ENCODE measurements at regions not wholly inside any gene's neighbourhood (a gene's known extent, or its start where the extent isn't known, plus 50 kb on each side); places are given as distances from the start of the nearest gene placed in this dataset.

DNA sequence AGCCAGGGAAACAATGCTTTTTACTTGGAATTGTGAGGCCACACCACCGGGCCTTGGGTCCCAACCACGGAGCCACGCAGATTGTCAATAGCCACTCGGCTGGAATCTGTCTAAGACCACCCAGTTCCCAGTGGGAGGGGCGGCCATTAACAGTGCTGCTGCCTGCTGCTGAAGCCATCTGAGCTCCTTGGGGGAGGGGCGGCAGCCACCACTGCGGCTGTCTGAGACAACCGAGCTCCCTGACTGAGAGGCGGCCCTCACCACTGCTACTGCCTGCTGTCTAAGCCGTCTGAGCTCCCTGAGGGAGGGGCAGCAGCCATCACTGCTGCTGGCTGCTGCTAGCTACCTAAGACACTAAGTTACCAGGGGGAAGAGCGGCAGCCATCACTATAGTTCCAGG is 64.3 kb downstream of the DMRTA2 start:
- DNase-seq: no peak

DNA sequence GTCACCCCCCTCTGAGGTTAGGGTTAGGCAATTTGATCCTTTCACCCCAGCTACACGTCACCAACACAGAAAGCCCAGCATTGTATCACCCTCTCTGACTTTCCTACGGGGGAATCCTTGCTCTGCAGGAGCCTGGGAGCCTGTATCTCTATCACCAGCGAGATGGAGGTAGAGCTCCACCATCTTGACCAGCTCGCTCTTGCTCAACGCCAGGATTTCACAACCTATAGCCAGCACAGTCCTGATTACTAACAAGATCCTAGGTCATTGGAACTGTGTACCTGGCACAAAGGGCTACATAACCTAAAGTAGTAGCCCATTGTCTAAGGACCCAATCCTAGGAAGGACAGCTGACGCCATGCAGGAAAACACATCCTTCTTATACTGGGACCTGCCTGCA is 66.1 kb downstream of the DMRTA2 start:
- DNase-seq: no peak

DNA sequence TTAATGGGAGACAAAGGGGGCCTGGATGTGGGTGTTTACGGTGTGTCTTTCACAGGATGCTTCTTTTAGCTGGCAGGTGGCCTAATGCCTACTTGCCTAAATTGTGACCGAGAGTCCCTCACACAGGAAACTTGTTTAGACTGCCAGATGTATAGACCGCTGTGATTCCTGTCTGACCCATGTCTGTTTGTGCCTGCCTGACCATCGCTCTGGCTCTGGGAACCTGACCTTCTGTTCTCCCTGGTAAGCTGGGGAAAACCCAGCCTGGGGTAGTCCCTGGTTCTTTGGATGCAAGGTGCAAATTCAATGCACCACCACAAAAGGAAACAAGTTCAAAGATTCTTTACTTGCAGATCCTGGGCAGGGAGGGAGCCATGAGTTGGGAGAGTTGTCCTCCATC is 68.4 kb downstream of the DMRTA2 start:
- DNase-seq: no peak

DNA sequence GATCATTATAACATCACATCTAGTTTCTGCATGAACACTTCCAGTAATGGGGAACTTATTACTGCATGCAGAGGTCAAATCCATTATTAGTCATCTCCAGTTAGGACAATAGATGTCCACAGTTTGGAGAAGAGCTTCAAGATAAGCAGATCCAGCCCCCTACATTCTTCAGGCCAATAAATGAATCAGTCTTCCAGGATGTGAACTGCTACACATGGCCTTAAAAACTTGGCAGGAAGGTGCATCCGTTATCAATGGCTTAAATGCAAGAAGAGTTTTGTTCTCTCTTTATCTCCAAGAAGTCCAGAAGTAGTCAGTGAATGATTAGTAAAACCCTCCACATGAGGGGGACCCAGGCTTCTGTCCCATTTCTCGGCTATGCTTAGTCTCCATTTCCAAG is 70.8 kb downstream of the DMRTA2 start:
- DNase-seq: no peak

DNA sequence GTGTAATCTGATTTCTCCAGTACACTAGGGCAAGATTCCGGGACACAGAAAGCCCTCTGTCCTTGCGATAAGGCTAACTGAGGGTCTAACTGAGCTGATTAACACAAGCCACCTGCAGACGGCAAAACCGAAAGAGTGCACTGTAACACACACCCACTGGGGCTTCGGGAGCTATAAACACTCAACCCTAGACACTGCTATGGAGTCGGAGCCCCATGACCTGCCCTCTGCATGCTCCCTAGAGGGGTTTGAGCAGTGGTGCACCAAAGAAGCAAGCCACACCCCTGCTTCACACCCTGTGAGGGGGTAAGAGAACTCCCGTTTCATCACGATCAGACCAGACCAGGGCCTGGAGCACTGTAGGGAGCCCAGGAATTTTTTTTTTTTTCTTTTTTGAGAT is 72.4 kb downstream of the DMRTA2 start:
- no peak for DNase-seq

DNA sequence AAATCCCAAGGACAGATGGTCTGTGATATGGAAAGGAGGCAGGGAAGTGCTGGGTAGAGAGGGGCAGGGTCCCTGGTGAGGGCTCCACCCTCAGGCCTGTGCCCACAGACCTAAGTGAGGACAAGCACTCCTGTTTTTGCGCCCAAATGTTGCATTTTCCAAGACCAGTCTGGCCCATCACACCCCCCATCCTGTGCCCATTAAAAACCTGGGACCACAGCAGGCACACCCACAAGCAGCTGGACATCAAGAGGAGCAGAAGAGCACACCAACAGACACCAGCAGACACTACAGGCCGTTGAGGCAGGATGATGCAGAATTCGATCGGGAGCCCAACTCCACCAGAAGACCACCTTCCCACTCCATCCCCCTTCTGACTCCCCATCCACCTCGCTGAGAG is 72.8 kb downstream of the DMRTA2 start:
- no peak for DNase-seq

DNA sequence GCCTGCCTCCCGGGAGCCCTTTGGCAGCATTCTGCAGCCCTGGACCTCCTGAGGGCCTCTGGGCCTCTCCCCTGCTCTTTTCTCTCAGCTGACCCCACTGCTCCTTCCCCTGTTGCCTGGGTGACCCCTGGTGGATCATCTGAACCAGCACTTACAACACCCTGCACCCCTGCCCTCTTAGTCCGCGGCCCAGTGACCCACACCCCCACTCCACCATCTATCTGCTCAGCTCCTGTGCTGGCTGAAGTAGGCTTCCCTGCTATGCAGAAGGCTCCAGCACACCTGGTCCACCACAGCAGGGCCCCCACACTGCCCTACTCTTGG is 74.0 kb downstream of the DMRTA2 start:
- no peak for DNase-seq

DNA sequence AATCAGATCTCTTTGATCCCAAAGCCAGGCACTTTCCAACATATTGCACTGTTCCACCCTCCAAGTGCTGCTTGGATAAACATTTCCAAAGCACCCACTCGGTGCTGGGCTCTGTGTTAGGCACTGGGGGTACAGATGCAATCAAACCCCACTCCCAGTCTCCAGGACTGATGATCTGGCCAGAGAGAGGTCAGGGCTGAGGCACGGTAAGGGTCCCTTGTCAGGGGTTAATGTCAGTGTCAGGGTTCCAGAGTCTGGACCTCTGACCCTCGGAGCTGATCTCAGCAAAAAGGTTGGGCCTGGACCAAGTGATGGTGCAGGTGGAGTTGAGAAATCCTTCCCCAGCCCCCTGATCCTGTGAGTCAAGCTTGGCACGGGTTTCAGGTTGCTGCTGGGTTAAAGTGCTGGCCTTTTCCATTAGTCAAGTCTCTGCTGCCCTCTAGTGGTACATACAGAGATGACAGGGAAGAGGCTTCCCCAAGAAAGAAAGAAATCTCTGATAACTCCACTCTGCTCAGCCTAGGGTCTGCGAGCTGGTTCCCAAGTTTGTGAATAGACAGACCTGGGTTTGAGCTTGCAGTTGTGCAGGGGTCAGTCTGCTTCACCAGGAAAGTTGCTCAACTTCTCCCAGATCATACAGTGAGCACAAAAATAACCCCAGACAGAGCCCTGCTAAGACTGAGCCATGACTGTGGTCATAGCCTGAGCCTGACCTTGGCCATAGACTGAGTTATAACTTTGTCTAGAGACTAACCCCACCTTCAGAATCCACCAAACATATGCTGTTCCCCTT is 74.6 kb downstream of the DMRTA2 start:
- peak in 1 of 2 experiments; percentile 42 for DNase-seq

DNA sequence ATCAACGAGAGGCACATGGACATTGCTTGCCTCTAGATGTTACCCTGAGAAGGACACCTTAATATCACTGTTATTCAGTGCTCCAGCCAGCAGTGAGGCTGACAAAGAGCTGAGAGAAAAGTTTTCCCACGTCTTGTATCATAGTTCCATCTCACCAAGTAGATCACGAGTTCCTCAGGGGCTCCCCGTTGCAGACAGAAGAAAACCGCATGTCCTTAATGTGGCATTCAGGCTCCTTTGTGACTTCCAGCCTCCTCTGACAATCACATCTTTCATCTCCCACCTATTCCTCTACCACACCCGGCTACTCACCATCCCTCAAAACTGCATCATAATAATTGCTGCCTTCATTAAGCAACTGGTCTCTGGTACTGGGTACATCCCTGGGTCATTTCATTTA is 75.3 kb downstream of the DMRTA2 start:
- no peak for DNase-seq

DNA sequence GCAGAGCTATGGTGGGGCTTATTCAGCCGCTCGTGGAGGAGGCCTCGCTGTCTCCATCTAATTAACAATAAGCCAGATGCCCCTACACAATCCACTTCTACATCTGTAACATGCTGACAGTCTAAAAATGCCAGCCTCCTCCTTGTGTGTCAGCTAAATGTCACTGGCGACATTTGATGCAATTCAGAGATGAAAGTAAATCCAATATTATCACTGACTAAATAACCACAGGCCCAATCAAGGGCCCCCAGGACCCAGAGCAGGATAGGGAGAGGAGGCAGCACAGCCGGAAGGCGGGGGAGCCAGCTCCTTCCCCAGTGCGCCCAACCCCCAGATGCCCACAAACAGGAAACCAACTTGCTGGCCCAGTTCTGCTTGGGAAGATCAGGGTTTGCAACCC is 76.6 kb downstream of the DMRTA2 start:
- no peak for DNase-seq

DNA sequence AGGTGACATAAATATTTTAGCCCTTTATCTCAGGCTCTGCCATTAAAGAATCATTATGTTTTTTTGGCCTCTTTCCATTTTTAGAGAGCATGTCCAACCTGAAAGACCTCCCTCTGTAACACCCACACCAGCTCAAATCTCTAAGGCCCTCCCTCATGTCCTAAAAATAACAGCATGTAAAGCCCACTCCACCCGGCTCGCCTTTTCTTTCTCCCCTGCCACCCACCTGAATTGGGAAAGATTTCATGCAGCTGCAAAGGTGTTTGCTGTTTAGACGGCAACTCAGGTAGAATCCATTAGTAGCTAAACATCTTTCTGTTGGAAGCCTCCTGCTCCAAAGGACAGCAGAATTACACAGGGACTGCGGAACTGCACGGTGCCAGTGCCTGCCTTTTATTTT is 79.9 kb downstream of the DMRTA2 start:
- DNase-seq: no peak

DNA sequence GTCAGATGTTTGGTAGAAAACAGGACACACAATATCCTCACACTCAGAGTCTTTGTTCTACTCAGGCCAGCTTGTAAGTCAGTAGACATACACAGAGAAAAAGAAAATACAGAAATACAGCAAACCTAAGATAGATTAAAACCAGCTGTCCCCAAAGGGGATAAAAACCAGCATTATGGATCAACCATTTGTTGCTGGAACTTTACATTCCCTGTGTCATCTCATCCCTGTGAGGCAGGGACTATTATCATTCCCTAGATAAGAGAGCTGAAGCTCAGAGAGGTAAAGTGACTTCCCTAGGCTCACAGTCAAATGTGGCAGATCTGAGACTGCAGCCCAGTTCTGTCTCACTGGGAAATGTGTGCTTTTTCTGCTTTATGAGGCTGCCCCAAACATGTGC is 80.7 kb downstream of the DMRTA2 start:
- DNase-seq: no peak

DNA sequence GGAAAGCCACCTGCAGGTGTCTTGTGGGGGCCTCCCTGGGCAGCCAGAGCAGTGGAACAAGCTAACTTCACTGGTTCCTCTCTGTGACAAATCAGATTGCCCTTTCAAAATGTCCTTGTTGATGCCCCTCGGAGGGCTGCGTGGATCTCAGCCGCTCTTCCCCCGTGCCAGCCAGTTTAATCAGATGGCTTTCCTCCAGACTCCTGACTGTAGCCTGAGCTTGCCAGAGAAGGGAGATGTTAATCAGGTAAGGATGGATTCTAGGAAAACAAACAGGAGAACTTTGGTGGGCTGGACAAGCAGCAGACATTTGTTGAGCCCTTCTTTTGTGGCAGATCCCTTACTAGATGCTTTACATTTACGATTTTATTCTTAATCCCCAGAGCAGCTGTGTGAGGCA is 88.2 kb downstream of the DMRTA2 start:
- DNase-seq: no peak

DNA sequence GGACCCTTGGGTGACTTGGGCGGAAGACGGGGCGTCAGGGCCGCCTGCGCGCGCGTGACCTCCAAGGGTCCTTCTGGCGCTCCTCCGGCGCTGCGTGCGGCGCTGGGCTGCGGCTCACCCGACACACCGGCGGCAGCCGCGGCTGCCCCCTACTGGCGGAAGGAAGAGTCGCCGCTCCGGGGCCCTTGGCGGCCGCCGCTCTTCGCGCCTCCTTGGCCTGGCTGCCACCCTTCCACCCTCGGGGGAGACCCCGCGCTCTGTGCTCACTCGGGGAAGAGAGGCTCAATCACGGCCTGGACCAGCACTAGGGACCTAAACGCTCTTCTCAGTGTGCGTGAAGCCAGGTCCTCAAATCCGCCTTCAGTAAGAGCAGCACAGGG is 89.7 kb downstream of the DMRTA2 start:
- DNase-seq: peak in 1 of 2 experiments; percentile 18

DNA sequence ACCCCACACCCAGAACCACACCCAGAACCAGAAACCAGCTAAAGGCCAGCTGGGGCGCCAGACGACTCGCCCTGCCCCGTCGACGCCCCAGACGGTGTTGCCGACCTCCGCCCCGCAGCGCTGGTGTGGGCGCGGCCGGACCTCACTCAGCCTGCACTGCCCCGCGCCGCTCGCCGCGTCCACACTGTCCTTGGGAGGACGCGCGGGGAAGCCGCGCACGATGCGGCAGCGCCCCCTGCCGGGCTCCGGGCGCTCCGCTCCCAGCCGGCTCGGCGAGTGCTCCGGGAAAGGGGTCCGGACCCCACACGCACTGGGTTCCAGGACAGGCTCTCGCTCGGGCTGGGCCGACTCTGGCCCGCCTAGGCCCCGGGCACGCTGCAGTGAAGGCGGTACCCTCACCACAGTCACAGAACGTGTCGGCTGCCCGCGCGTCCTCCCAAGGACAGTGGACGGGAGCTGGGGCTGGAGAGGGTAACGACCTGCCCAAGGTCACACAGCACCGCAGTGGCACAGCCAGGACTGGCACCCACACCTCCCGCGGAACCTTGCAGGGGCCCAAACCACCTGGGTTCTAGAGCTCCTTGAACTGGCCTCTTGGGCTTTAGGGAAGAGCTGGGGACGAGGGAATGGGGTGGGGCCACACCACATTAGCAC is 90.2 kb downstream of the DMRTA2 start:
- DNase-seq: peak; percentile 26 to 36

DNA sequence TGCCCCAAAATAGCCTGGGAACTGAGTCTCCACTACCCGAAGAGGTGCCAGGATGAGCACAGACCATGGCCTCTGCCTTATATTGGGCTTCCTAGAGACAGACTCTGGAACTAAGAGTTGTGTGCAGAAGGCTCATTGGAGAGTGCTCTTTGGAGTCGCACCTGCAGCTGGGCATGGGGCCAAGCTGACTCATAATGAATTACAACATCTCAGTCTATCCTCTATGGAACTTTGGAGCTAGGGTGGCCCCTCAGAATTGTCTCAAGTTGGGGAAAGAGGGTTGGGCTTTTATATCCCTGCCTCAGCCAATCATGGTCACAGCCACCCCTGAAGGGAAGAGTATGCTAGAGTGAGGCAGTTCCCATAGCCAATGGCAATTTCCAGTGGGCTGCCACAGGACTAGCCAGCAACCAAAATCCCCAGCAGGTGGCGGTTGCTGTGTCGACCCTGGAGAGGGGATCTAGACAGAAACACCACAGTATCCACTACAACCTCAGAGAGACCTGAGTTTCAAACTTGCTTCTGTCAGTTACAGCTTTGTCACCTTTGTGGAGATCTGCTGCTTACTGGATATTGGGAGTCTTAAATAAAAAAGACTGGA is 93.8 kb downstream of the DMRTA2 start:
- no peak for DNase-seq

DNA sequence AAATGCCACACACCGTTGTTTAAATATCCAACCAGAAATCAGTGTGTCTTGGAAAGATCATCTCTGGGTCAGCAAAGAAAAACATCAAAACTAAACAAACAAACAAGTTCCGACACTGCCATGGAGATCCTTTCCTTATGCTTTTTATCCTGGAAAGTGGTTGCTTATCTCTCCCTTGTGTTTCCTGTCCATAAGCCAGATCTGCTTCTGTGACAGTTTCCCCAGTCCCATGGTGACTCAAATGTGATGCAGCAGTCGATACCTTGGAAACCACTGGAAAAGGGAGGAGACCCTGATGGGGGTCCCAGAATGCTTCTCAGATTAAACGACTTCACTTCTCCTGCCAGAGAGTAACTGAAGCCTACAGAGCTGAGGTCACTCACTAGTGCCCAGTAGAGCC is 94.7 kb downstream of the DMRTA2 start:
- DNase-seq: no peak

DNA sequence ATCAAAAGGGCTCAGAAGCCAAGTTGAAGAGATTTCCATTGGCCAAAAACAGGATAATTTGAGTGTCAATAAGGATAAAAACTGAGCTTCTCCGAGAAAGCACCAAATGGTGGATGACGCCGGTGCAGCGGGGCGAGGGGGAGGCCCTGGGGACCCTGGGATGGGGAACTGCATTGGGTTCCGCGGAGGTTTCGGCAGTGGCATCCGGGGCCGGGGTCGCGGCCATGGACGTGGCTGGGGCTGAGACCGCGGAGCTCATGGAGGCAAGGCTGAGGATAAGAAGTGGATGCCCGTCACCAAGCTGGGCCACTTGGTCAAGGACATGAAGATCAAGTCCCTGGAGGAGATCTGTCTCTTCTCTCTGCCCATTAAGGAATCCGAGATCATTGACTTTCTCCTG is 97.2 kb downstream of the DMRTA2 start:
- no peak for DNase-seq

DNA sequence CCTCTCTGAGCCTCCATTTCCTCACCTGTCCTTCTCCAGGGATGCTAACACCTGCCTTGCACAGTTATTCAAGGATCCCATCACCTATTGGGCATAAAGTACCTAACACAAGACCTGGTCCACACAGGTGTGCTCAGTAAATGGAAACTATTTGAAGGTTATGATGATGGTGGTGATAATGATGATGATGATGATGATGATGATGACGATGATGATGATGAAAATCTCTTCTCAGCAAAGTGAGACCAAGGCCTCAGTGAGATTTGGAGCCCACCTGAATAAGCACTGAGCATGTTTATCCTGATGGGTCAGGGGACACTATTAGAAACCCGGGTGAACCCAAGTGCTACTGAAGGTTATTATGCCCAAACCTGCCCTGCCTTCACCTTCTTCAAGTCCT is 100.7 kb downstream of the DMRTA2 start:
- no peak for DNase-seq

DNA sequence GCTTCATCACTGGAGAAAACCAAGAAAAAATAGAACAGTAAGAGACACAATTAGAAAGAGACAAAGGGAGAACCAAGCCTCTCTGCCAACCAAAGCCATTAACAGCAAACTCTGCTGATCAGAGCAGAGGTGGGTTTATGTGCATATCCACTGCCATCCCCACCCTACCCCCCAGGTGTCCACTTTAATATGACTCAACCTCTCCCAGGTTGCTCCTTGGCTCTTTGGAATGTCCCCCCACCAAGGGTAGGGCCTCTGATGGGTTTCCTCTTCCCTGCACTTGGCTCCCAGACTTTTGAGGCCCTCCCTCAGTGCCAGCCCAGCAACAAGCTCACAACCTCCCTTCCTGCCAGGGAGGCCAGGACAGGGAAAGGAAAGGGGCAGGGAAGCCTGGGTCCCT is 104.8 kb downstream of the DMRTA2 start:
- DNase-seq: no peak

DNA sequence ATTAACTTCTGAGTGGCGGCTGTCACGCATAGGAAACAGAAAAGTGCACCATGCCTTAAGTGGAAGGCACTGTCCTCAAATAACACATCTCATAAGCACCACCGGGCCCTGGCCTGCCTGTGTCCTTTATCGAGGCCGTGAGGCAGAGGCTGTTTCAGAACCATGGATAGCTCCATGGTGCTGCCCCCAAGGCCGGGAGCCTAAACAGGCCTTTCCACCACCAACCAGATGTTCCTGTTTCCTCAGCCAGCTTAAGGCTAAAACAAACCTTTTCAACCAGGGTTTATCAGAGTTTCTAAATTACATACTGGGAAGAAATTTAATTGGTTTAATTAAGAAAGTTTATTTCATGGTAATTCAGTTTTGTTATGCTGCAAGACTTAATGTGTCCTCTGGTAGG is 114.4 kb downstream of the DMRTA2 start:
- DNase-seq: no peak

DNA sequence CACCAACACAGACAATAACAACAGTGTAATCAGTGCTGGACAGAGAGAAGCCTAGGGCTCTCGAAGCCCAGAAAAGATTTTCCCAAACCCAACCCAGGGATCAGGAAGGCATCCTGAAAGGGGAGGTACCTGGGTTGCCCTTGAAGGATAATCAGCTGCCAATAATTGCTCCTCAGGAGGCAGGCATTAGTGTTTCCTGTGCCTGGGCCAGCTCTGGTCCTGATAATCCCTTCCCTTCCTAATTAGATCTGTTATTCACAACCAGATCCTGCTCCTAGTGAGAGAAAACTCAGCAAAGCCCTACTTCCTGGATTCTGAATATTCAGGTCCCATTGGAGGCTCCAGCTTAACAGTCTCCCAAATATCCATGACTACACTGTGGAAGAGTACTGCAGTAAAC is 117.4 kb downstream of the DMRTA2 start:
- no peak for DNase-seq

DNA sequence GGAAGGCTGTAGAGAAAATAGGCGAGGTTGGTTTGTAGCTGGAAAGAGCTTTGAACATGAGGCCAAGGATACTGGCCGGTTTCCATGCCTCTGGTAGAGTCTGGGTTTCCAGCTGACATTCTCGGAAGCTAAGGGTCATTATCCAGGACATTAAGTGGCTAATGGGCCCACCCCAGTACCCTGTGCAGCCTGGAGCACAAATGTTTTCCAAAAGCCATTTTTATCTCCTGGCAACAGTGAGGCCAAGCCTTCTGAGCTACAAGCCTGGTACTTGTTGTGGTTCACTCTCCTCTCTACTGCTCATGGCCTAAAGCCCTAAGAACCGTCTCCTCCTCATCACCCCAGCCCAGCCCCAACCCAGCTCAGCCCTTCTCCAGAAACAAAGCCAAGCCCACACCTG is 122.9 kb downstream of the DMRTA2 start:
- no peak for DNase-seq

DNA sequence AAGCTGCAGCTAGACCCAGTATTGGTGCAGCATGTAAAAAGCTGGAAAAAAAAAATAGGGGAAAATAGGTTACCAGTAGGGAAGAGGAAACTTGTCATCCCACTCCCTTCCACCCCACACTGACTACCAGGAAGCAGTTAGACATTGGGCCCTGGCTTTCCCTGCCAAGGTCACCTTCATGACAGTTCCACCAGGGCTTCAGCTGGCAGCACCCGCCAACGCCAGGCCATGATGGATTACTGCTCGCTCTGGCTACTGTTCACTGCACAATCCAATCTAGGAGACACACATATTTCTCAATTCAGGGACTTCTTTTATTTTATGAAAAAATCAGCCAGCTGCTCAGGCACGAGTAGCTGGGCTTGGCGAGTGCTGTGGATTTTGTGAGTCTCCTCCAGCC is 127.7 kb downstream of the DMRTA2 start:
- no peak for DNase-seq

DNA sequence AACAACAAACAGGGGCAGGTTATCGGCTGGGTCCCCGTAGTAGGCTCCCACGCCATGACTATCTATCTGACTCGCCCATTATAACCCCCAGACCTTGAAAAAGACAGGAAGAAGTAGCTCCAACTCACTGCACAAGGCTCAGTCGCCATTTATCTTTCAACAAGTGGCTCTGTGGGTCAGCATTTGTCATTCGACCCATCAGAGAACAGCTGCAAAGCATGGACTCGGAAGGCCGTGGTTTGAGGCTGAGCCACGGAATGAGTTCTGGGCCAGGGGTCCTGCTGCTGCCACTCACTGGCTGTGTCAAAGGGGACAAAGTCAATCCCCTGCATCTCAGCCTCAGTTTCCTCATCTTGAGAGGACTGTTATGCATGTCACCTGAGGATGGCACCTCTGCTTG is 131.0 kb downstream of the DMRTA2 start:
- DNase-seq: no peak

Measured in NCI-H187 (cell line).